MM.1S (cell line): ENCODE measurements at regions not wholly inside any gene's neighbourhood (a gene's known extent, or its start where the extent isn't known, plus 50 kb on each side); places are given as distances from the start of the nearest gene placed in this dataset.

Experiments
- DNase-seq: peaks from one replicate; pipeline ENCODE4 v3.0.0-alpha.2; 2015
- H2AFZ ChIP-seq: fragments of 300-600 bp; sonication (generic); 2 replicates; pipeline ENCODE4 v1.6.0; 2016; ENCODE audit warnings: antibody characterized with exemption, low read length
- H3F3A ChIP-seq: fragments of 300-600 bp; sonication (generic); 2 replicates; pipeline ENCODE4 v1.6.1; 2016; ENCODE audit warnings: mild to moderate bottlenecking, antibody characterized with exemption, low read length, moderate library complexity, mixed read lengths; ENCODE audit not compliant: insufficient read depth
- H3K27ac ChIP-seq: fragments of 300-600 bp; sonication (generic); 2 replicates; pipeline ENCODE4 v1.5.1; 2016; ENCODE audit warnings: mild to moderate bottlenecking, low read length
- H3K27me3 ChIP-seq: fragments of 300-600 bp; sonication (generic); replicated peaks from 2 replicates; pipeline ENCODE4 v1.6.0; 2016; ENCODE audit warnings: low read length; ENCODE audit not compliant: insufficient read depth
- H3K36me3 ChIP-seq: fragments of 300-600 bp; sonication (generic); replicated peaks from 2 replicates; pipeline ENCODE4 v1.6.1; 2016; ENCODE audit warnings: mild to moderate bottlenecking, low read length, mixed read lengths; ENCODE audit not compliant: insufficient read depth
- H3K4me1 ChIP-seq: fragments of 300-600 bp; sonication (generic); 2 replicates; pipeline ENCODE4 v1.6.1; 2016; ENCODE audit warnings: low read length, mixed read lengths
- H3K4me2 ChIP-seq: fragments of 300-600 bp; sonication (generic); 2 replicates; pipeline ENCODE4 v1.6.0; 2016; ENCODE audit warnings: low read depth, low read length
- H3K4me3 ChIP-seq: fragments of 300-600 bp; sonication (generic); 2 replicates; pipeline ENCODE4 v1.5.1; 2016; ENCODE audit warnings: low read length, mixed read lengths
- H3K79me2 ChIP-seq: fragments of 300-600 bp; sonication (generic); 2 replicates; pipeline ENCODE4 v1.6.1; 2016; ENCODE audit warnings: mixed run types, low read length, mixed read lengths
- H3K9ac ChIP-seq: fragments of 300-600 bp; sonication (generic); 2 replicates; pipeline ENCODE4 v1.6.1; 2016; ENCODE audit warnings: low read length, mixed read lengths
- H3K9me2 ChIP-seq: fragments of 300-600 bp; sonication (generic); replicated peaks from 2 replicates; pipeline ENCODE4 v1.6.1; 2016; ENCODE audit warnings: mild to moderate bottlenecking, low read length, mixed read lengths; ENCODE audit not compliant: insufficient read depth
- H3K9me3 ChIP-seq: fragments of 300-600 bp; sonication (generic); replicated peaks from 2 replicates; pipeline ENCODE4 v1.6.1; 2016; ENCODE audit warnings: mild to moderate bottlenecking, low read length, mixed read lengths; ENCODE audit not compliant: insufficient read depth
- H4K20me1 ChIP-seq: fragments of 300-600 bp; sonication (generic); 2 replicates; pipeline ENCODE4 v1.6.1; 2016; ENCODE audit warnings: mild to moderate bottlenecking, low read length, moderate library complexity, mixed read lengths; ENCODE audit not compliant: insufficient read depth
- CTCF ChIP-seq: fragments of 300-600 bp; sonication (generic); IDR thresholded peaks from 2 replicates; pipeline ENCODE4 v1.5.1; 2016; ENCODE audit warnings: antibody characterized with exemption, low read length, mixed read lengths
- EZH2 ChIP-seq: fragments of 300-600 bp; sonication (generic); optimal IDR thresholded peaks from 2 replicates; pipeline ENCODE3; 2017; ENCODE audit warnings: low read depth, mild to moderate bottlenecking, antibody characterized with exemption, low read length, mixed read lengths
- EZH2phosphoT487 ChIP-seq: fragments of 300-600 bp; sonication (generic); IDR thresholded peaks from 2 replicates; pipeline ENCODE4 v1.6.1; 2018; ENCODE audit warnings: antibody characterized with exemption, low read length

DNA sequence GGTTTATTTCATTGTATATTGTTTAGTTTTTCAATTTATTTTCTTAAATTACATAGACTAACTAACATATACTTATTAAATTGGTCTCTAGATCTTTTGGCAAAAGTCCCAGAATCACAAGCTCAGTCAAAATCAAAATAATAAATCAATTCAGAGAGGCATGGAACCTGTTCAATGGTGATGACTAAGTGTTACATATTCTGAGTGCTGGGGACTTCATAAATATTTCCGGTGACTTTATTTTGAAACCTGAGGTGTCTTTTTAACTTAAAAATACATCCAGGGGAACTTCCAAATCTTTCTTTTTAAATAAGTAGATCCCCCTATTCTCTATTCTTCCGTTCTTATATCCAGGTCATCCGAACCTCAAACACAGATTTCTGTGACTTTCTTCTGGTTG lies 89.6 kb upstream of the ZNF804B start:
- Histone ChIP-seq H3F3A (no peaks in the 10 kb centered on the region), H3K27ac (no peak overlapping the region), H3K27me3 (no peaks in the 10 kb centered on the region), H3K4me2 (no peak overlapping the region), H3K79me2 (no peaks in the 10 kb centered on the region), H3K9me2 (no peaks in the 10 kb centered on the region), H3K9me3 (no peaks in the 10 kb centered on the region), H3K4me3 (no peak overlapping the region), H2AFZ (no peak overlapping the region), H3K9ac (no peak overlapping the region), H3K36me3 (no peaks in the 10 kb centered on the region), H4K20me1 (no peaks in the 10 kb centered on the region), H3K4me1 (no peaks in the 10 kb centered on the region)
- DNase-seq: no peak
- TF ChIP-seq EZH2 (no peak), EZH2phosphoT487 (no peak), CTCF (no peak)

GRCh38 chr7:88668591-88668990 lies 90.9 kb upstream of the ZNF804B start:
- H3K4me2 ChIP-seq: no peak overlapping the region
- no peaks in the 10 kb centered on the region for H3K36me3 ChIP-seq
- H2AFZ ChIP-seq: no peak overlapping the region
- H3K9ac ChIP-seq: no peak overlapping the region
- no peaks in the 10 kb centered on the region for H3F3A ChIP-seq
- no peaks in the 10 kb centered on the region for H3K4me1 ChIP-seq
- H3K9me3 ChIP-seq: no peaks in the 10 kb centered on the region; the same call in 1 of the 2 replicates
- H3K27ac ChIP-seq: no peak overlapping the region
- no peaks in the 10 kb centered on the region for H4K20me1 ChIP-seq
- no peaks in the 10 kb centered on the region for H3K9me2 ChIP-seq
- H3K4me3 ChIP-seq: no peak overlapping the region
- no peak for TF ChIP-seq EZH2
- TF ChIP-seq CTCF: no peak
- no peak for TF ChIP-seq EZH2phosphoT487
- H3K27me3 ChIP-seq: no peaks in the 10 kb centered on the region
- no peak for DNase-seq
- H3K79me2 ChIP-seq: no peaks in the 10 kb centered on the region

DNA sequence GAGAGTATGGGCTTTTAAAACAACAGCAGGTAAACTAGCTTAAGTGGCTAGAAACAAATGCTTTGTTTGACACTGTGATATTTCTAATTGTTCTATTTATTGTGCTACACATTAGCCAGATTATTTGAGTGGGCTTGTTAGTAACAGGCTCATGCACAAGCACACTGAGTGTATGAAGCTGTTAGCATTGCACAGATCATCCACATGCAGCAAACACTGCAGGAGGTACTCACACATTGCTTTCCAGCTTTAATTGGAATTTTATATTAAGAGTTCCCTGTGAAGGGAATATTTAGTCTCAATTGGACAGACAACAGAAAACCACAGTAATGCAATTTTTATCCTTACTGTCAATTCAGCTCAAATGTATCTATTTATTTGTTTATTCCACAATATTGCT lies 92.9 kb upstream of the ZNF804B start:
- DNase-seq: no peak
- TF ChIP-seq CTCF: no peak
- no peak for TF ChIP-seq EZH2
- TF ChIP-seq EZH2phosphoT487: no peak
- no peaks in the 10 kb centered on the region for H3F3A ChIP-seq
- no peak overlapping the region for H3K4me3 ChIP-seq
- H3K36me3 ChIP-seq: no peaks in the 10 kb centered on the region
- H3K27ac ChIP-seq: no peak overlapping the region
- H3K4me2 ChIP-seq: no peak overlapping the region
- H3K27me3 ChIP-seq: no peaks in the 10 kb centered on the region
- no peaks in the 10 kb centered on the region for H3K79me2 ChIP-seq
- H4K20me1 ChIP-seq: no peaks in the 10 kb centered on the region
- no peak overlapping the region for H2AFZ ChIP-seq
- no peaks in the 10 kb centered on the region for H3K9me2 ChIP-seq
- H3K4me1 ChIP-seq: no peaks in the 10 kb centered on the region
- no peak overlapping the region for H3K9ac ChIP-seq
- H3K9me3 ChIP-seq: no peaks in the 10 kb centered on the region; the same call in 1 of the 2 replicates
